Left lung (tissue), 4 donors: ENCODE measurements at regions not wholly inside any gene's neighbourhood (a gene's known extent, or its start where the extent isn't known, plus 50 kb on each side); places are given as distances from the start of the nearest gene placed in this dataset.

ENCODE experiments used
- ATAC-seq: fragments of 200-7000 bp; cut with Tn5 transposase; one replicate; pipeline ENCODE4 v1.9.1; 2020; ENCODE audit warnings: moderate library complexity
- DNase-seq, 4 donors: peaks; one replicate each; pipeline ENCODE4 v3.0.0-alpha.2; 2013 to 2020
- H3K27ac ChIP-seq, 2 donors: fragments of 200-600 bp; sonication (generic) in 1 of 2; one replicate each; pipeline versions ENCODE4 v1.5.0 to v1.8.0; 2020 to 2021
- H3K27me3 ChIP-seq, 2 donors: fragments of 200-600 bp; sonication (generic) in 1 of 2; one replicate each; pipeline versions ENCODE4 v1.5.0 to v1.8.0; 2020 to 2021
- H3K36me3 ChIP-seq, 2 donors: fragments of 200-600 bp; sonication (generic) in 1 of 2; one replicate each; pipeline versions ENCODE4 v1.5.0 to v1.8.0; 2020 to 2021
- H3K4me1 ChIP-seq, 2 donors: fragments of 200-600 bp; one replicate each; pipeline ENCODE4 v1.8.0; 2021
- H3K4me3 ChIP-seq, 2 donors: fragments of 200-600 bp; sonication (generic) in 1 of 2; one replicate each; pipeline versions ENCODE4 v1.5.0 to v1.8.0; 2020 to 2021; ENCODE audit warnings: mild to moderate bottlenecking in 1 of 2
- H3K9me3 ChIP-seq, 2 donors: fragments of 200-600 bp; sonication (generic) in 1 of 2; one replicate each; pipeline versions ENCODE4 v1.5.0 to v1.8.0; 2020 to 2021
- CTCF ChIP-seq, 2 donors: fragments of 200-600 bp; sonication (generic) in 1 of 2; IDR thresholded peaks; one replicate each; pipeline versions ENCODE4 v1.5.0 to v1.8.0; 2021; ENCODE audit warnings: antibody characterized with exemption in 2 of 2
- intact Hi-C, 2 donors: fragments of 100-400 bp; cut with DNase I; formaldehyde crosslinking; loops; one replicate each; pipeline versions ENCODE4 v1.11.2 to v1.14.2; 2022
- donor health status: DM: no; HTN: yes; CAD: no.
- donor health status: DM: no; HTN: no; CAD: no.

- TF ChIP-seq CTCF (IDR thresholded peaks at IDR 0.05): no peak
- Histone ChIP-seq H3K36me3 (no peaks in the 10 kb centered on the region), H3K27ac (no peak overlapping the region), H3K9me3 (no peaks in the 10 kb centered on the region), H3K4me1 (no peaks in the 10 kb centered on the region), H3K27me3 (peaks cover 0 to 28% of the 10 kb centered on the region in 2 donors), H3K4me3 (no peak overlapping the region)
- intact Hi-C loops: no loop called here
- DNase-seq: peak in 2 of 4 donors; percentile 24 to 78
- ATAC-seq: no peak
Observed at GRCh38 chr7:371779-372545, 82.0 kb downstream of the FOXL3 start.

- H3K4me1 ChIP-seq: no peaks in the 10 kb centered on the region
- no peak overlapping the region for H3K4me3 ChIP-seq
- no peak overlapping the region for H3K27ac ChIP-seq
- intact Hi-C loops: no loop called here
- ATAC-seq: no peak
- H3K36me3 ChIP-seq: no peaks in the 10 kb centered on the region
- no peaks in the 10 kb centered on the region for H3K9me3 ChIP-seq
- H3K27me3 ChIP-seq: peaks cover 0 to 34% of the 10 kb centered on the region in 2 donors
- no peak for TF ChIP-seq CTCF (IDR thresholded peaks at IDR 0.05)
- peak in 2 of 4 donors; percentile 10 to 40 for DNase-seq
Observed at GRCh38 chr7:372546-372931, 82.6 kb downstream of the FOXL3 start.

- peaks cover 0 to 39% of the 10 kb centered on the region in 2 donors for H3K27me3 ChIP-seq
- DNase-seq: peak in 3 of 4 donors; percentile 22 to 75 (median 61)
- no peak for TF ChIP-seq CTCF (IDR thresholded peaks at IDR 0.05)
- no peaks in the 10 kb centered on the region for H3K9me3 ChIP-seq
- H3K4me3 ChIP-seq: no peak overlapping the region
- H3K36me3 ChIP-seq: no peaks in the 10 kb centered on the region
- no peak for ATAC-seq
- no peak overlapping the region for H3K27ac ChIP-seq
- intact Hi-C loops: no loop called here
- no peaks in the 10 kb centered on the region for H3K4me1 ChIP-seq
Observed at GRCh38 chr7:372932-373791, 83.2 kb downstream of the FOXL3 start.

DNA sequence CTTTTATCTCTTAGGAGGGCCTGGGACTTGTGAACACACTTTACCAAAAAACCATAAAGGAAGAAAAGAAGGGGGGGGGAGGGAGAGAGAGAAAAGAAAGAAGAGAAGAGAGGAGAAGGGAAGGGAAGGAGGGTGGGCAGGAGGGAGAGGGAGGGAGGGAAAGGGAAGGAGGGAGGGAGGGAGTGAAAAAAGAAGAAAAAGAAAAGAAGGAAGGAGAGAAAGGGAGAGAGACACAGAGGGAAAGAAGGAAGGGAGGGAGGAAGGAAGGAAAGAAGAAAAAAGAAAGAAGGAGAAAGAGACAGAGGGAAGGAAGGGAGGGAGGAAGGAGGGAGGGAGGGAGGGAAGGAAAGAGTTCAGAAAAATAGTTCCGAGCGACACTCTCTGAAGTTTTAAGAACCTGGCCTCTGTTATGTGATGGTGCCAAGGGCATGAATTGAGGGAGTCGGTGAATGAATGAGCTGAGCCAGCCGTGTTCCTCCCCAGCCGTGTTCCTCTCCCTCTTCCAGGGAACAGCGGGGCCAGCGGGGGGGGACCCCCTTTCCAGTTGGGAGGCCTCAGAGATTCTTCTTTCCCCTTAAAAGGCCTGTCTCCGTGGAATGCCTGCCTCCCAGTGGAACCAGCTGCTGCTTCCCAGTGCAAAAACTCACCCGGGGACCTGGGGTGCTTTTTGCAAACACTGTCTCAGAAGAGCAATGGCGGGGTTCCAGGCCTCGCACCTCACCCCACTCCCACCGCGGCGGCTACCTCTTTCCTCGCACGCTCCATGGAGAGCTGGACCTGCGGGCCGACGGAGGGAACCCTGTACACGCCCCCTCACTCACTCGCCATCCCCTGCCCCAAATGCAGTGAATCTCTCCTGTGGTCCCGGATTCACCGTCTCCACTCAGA lies 84.1 kb downstream of the FOXL3 start:
- DNase-seq: peak in 2 of 4 donors; percentile 27 to 69
- intact Hi-C loops: no loop called here
- no peak for ATAC-seq
- no peaks in the 10 kb centered on the region for H3K9me3 ChIP-seq
- no peak overlapping the region for H3K27ac ChIP-seq
- H3K4me1 ChIP-seq: peaks cover 2 to 4% of the 10 kb centered on the region in 2 donors
- TF ChIP-seq CTCF (IDR thresholded peaks at IDR 0.05): no peak
- peaks cover 0 to 40% of the 10 kb centered on the region in 2 donors for H3K27me3 ChIP-seq
- no peaks in the 10 kb centered on the region for H3K36me3 ChIP-seq
- no peak overlapping the region for H3K4me3 ChIP-seq
